ENCODE measurements at regions not wholly inside any gene's neighbourhood (a gene's known extent, or its start where the extent isn't known, plus 50 kb on each side); places are given as distances from the start of the nearest gene placed in this dataset.

DNA sequence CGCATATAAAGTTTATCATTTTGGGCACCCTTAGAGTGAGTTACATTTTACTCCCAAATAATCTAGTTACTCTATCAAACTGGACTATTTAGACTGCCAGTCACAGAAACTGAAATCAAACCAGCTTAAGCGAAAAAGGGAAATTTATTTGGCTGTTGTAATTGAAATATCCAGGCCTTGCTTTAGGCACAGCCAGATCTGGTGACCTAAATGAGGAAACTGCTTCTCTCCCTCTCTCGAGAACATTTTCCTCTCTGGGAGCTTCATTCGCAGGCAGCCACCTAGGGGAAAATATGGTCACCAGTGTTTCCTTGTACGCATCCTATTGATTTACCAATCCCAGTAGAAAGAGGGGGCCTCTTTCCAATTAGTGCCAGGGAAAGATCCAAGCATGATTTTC, 175.3 kb upstream of the MITF start:
- TF ChIP-seq CTCF (IDR thresholded peaks at IDR 0.05; ENCODE audit: poor library complexity) (no peak), EZH2 (IDR thresholded peaks at IDR 0.05; ENCODE audit: borderline replicate concordance) (no peak), EZH2phosphoT487 (IDR thresholded peaks at IDR 0.05; ENCODE audit: low read depth, severe bottlenecking, unreplicated experiment) (no peak)

All from hepatocyte (in vitro differentiated cells).